IMR-90 (cell line): ENCODE measurements at regions not wholly inside any gene's neighbourhood (a gene's known extent, or its start where the extent isn't known, plus 50 kb on each side); places are given as distances from the start of the nearest gene placed in this dataset.

Experiments
- ATAC-seq: fragments of 200-7000 bp; cut with Tn5 transposase; 2 replicates; pipeline ENCODE4 v1.9.1; 2020; ENCODE audit warnings: low read depth, mild to moderate bottlenecking, moderate library complexity
- BruUV-seq: library from RNA; stranded (reverse); fragments of 400-500 nt; replicated peaks from 2 replicates; lab custom pipeline; 2021; lab: Mats Ljungman, UMichigan
- CTCF ChIA-PET: fragments of 300-600 bp; formaldehyde crosslinking; extraction: SDS; loops from one replicate; lab custom pipeline; 2021; ENCODE audit warnings: antibody characterized with exemption; lab: Yijun Ruan, JAX
- POLR2A ChIA-PET: fragments of 300-600 bp; sonication (Branson Sonifier 250); formaldehyde crosslinking; loops from one replicate; lab custom pipeline; 2022; ENCODE audit warnings: antibody characterized with exemption; ENCODE audit not compliant: unreplicated experiment; lab: Charles Lee
- DNase-seq: peaks from one replicate; pipeline ENCODE4 v3.0.0; 2013
- H2AFZ ChIP-seq: replicated peaks from 2 replicates; pipeline ENCODE3; 2013; ENCODE audit warnings: low read length, mild to moderate bottlenecking; ENCODE audit not compliant: poor library complexity
- H2AK5ac ChIP-seq: 2 replicates; pipeline ENCODE4 v1.6.1; 2013; ENCODE audit warnings: low read depth, low read length, inconsistent platforms
- H2AK9ac ChIP-seq: replicated peaks from 2 replicates; pipeline ENCODE3; 2013; ENCODE audit warnings: mild to moderate bottlenecking, low read depth, low read length, moderate library complexity; ENCODE audit not compliant: poor library complexity
- H2BK120ac ChIP-seq: 2 replicates; pipeline ENCODE4 v1.6.1; 2013; ENCODE audit warnings: low read depth, low read length, inconsistent platforms
- H2BK15ac ChIP-seq: 3 replicates; pipeline ENCODE4 v1.6.1; 2013; ENCODE audit warnings: low read depth, low read length, inconsistent platforms
- H2BK20ac ChIP-seq: 2 replicates; pipeline ENCODE4 v1.6.1; 2013; ENCODE audit warnings: low read depth, mild to moderate bottlenecking, inconsistent platforms, low read length, moderate library complexity
- H2BK5ac ChIP-seq: 2 replicates; pipeline ENCODE4 v1.6.1; 2013; ENCODE audit warnings: mild to moderate bottlenecking, low read depth, low read length, inconsistent platforms; ENCODE audit not compliant: poor library complexity, severe bottlenecking
- H3K14ac ChIP-seq: replicated peaks from 2 replicates; pipeline ENCODE4 v1.6.1; 2013; ENCODE audit warnings: low read depth, low read length, inconsistent platforms
- H3K18ac ChIP-seq: 2 replicates; pipeline ENCODE4 v1.6.1; 2013; ENCODE audit warnings: low read depth, low read length, control low read depth
- H3K23ac ChIP-seq: 2 replicates; pipeline ENCODE4 v1.6.1; 2013; ENCODE audit warnings: low read depth, low read length, inconsistent platforms
- H3K27ac ChIP-seq: 2 replicates; pipeline ENCODE4 v1.5.1; 2013; ENCODE audit warnings: mild to moderate bottlenecking, control low read depth, low read length; ENCODE audit not compliant: insufficient read depth
- H3K27me3 ChIP-seq: 2 replicates; pipeline ENCODE4 v1.6.1; 2013; ENCODE audit warnings: low read length; ENCODE audit not compliant: control insufficient read depth, insufficient read depth
- H3K36me3 ChIP-seq: 2 replicates; pipeline ENCODE4 v1.6.1; 2013; ENCODE audit warnings: low read length, mixed read lengths; ENCODE audit not compliant: control insufficient read depth, insufficient read depth
- H3K4ac ChIP-seq: 2 replicates; pipeline ENCODE4 v1.6.1; 2013; ENCODE audit warnings: low read depth, low read length, inconsistent platforms
- H3K4me1 ChIP-seq: 2 replicates; pipeline ENCODE4 v1.6.1; 2013; ENCODE audit warnings: low read length, mixed read lengths; ENCODE audit not compliant: control insufficient read depth, insufficient read depth
- H3K4me2 ChIP-seq: 2 replicates; pipeline ENCODE4 v1.6.1; 2013; ENCODE audit warnings: low read depth, mild to moderate bottlenecking, control low read depth, low read length, moderate library complexity
- H3K4me3 ChIP-seq: 2 replicates; pipeline ENCODE4 v1.5.1; 2013; ENCODE audit warnings: low read depth, mild to moderate bottlenecking, control low read depth, low read length, moderate library complexity; ENCODE audit not compliant: insufficient read depth
- H3K56ac ChIP-seq: 2 replicates; pipeline ENCODE4 v1.6.1; 2013; ENCODE audit warnings: low read length, inconsistent platforms; ENCODE audit not compliant: insufficient read depth; ENCODE audit errors: extremely low read depth
- H3K79me1 ChIP-seq, 2 experiments: 2 replicates each; pipeline ENCODE4 v1.6.1; 2013; ENCODE audit warnings: low read length in 2 of 2, inconsistent platforms in 1 of 2, low read depth in 1 of 2
- H3K9ac ChIP-seq: 2 replicates; pipeline ENCODE4 v1.6.1; 2013; ENCODE audit warnings: low read depth, low read length, control low read depth
- H3K9me1 ChIP-seq: 2 replicates; pipeline ENCODE4 v1.6.1; 2013; ENCODE audit warnings: low read length, inconsistent platforms; ENCODE audit not compliant: insufficient read depth
- H3K9me3 ChIP-seq: 2 replicates; pipeline ENCODE4 v1.6.1; 2013; ENCODE audit warnings: low read length; ENCODE audit not compliant: control insufficient read depth, insufficient read depth
- H4K20me1 ChIP-seq: 2 replicates; pipeline ENCODE4 v1.6.1; 2013; ENCODE audit warnings: low read length, inconsistent platforms; ENCODE audit not compliant: insufficient read depth
- H4K5ac ChIP-seq: 2 replicates; pipeline ENCODE4 v1.6.1; 2013; ENCODE audit warnings: mild to moderate bottlenecking, low read depth, low read length, control low read depth
- H4K8ac ChIP-seq, 2 experiments: 2 replicates each; pipeline ENCODE4 v1.6.1; 2013; ENCODE audit warnings: low read depth in 2 of 2, low read length in 2 of 2, control low read depth in 1 of 2, inconsistent platforms in 1 of 2
- H4K91ac ChIP-seq: 2 replicates; pipeline ENCODE4 v1.6.1; 2013; ENCODE audit warnings: low read depth, low read length, inconsistent platforms; ENCODE audit not compliant: insufficient read depth
- CHD1 ChIP-seq: IDR thresholded peaks from 2 replicates; pipeline ENCODE4 v1.6.1; 2012; ENCODE audit warnings: low read depth, low read length, improper control_type of control experiment
- FOS ChIP-seq: fragments of 150-350 bp; IDR thresholded peaks from 2 replicates; pipeline ENCODE4 v1.6.1; 2016; ENCODE audit warnings: low read depth, low read length
- MXI1 ChIP-seq: IDR thresholded peaks from 2 replicates; pipeline ENCODE4 v1.6.1; 2012; ENCODE audit warnings: low read depth, mild to moderate bottlenecking, low read length, moderate library complexity, borderline replicate concordance
- POLR2A ChIP-seq: IDR thresholded peaks from 2 replicates; pipeline ENCODE4 v1.6.1; 2012; ENCODE audit warnings: mild to moderate bottlenecking, low read depth, low read length
- dilution Hi-C: fragments of 300-500 bp; cut with HindIII; formaldehyde crosslinking; loops from one replicate; pipeline ENCODE4 v1.14.3; 2018; ENCODE audit warnings: low sequenced_read_pairs; ENCODE audit not compliant: unreplicated experiment
- in situ Hi-C: fragments of 300-500 bp; cut with MboI; formaldehyde crosslinking; loops from 3 replicates; pipeline ENCODE4 v1.14.3; 2019; ENCODE audit warnings: low sequenced_read_pairs, inconsistent platforms, mixed read lengths
- intact Hi-C: fragments of 100-400 bp; cut with micrococcal nuclease; formaldehyde crosslinking; loops from 2 replicates; pipeline ENCODE4 v1.10.0; 2022
- TF ChIP-seq, protein P1 (sequence below): conservative IDR thresholded peaks from 2 replicates; pipeline ENCODE4 v1.5.1; 2012; ENCODE audit warnings: mild to moderate bottlenecking, low read depth, low read length, improper control_type of control experiment

GRCh38 chr4:18234108-18234507 lies 212.6 kb upstream of the LCORL start:
- TF ChIP-seq MXI1 (no peak), CHD1 (no peak), POLR2A (no peak), FOS (no peak)
- TF ChIP-seq, protein P1, sequence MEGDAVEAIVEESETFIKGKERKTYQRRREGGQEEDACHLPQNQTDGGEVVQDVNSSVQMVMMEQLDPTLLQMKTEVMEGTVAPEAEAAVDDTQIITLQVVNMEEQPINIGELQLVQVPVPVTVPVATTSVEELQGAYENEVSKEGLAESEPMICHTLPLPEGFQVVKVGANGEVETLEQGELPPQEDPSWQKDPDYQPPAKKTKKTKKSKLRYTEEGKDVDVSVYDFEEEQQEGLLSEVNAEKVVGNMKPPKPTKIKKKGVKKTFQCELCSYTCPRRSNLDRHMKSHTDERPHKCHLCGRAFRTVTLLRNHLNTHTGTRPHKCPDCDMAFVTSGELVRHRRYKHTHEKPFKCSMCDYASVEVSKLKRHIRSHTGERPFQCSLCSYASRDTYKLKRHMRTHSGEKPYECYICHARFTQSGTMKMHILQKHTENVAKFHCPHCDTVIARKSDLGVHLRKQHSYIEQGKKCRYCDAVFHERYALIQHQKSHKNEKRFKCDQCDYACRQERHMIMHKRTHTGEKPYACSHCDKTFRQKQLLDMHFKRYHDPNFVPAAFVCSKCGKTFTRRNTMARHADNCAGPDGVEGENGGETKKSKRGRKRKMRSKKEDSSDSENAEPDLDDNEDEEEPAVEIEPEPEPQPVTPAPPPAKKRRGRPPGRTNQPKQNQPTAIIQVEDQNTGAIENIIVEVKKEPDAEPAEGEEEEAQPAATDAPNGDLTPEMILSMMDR: no peak
- H3K27me3 ChIP-seq: no peaks in the 10 kb centered on the region
- H3K79me1 ChIP-seq: no peaks in the 10 kb centered on the region
- H2AK5ac ChIP-seq: no peak overlapping the region
- no peak overlapping the region for H3K4me2 ChIP-seq
- no peak overlapping the region for H4K5ac ChIP-seq
- no peak overlapping the region for H3K14ac ChIP-seq
- H2AK9ac ChIP-seq: no peak overlapping the region
- H3K9me1 ChIP-seq: no peaks in the 10 kb centered on the region
- no TSS peak for BruUV-seq
- in situ Hi-C loops (no loop called here), dilution Hi-C loops (no loop called here), intact Hi-C loops (no loop called here)
- H4K91ac ChIP-seq: no peak overlapping the region
- H3K9me3 ChIP-seq: 0 out of 2 replicates have a peak, but pooled peaks cover 2% of the 10 kb centered on the region
- no peaks in the 10 kb centered on the region for H4K20me1 ChIP-seq
- H3K18ac ChIP-seq: no peak overlapping the region
- ATAC-seq (no peak), DNase-seq (no peak)
- no peak overlapping the region for H2BK20ac ChIP-seq
- no peaks in the 10 kb centered on the region for H3K4me1 ChIP-seq
- H4K8ac ChIP-seq: no peak overlapping the region
- no peak overlapping the region for H3K56ac ChIP-seq
- no peak overlapping the region for H2BK15ac ChIP-seq
- no peak overlapping the region for H2AFZ ChIP-seq
- no peak overlapping the region for H2BK5ac ChIP-seq
- no peak overlapping the region for H3K4ac ChIP-seq
- H3K4me3 ChIP-seq: no peak overlapping the region
- H2BK120ac ChIP-seq: no peak overlapping the region
- no peaks in the 10 kb centered on the region for H3K36me3 ChIP-seq
- H3K27ac ChIP-seq: no peak overlapping the region
- no peak overlapping the region for H3K23ac ChIP-seq
- CTCF ChIA-PET: no interaction called here
- no peak overlapping the region for H3K9ac ChIP-seq
- POLR2A ChIA-PET: no interaction called here
